HG03045 (cell line): ENCODE measurements at regions not wholly inside any gene's neighbourhood (a gene's known extent, or its start where the extent isn't known, plus 50 kb on each side); places are given as distances from the start of the nearest gene placed in this dataset.

Experiments
- ATAC-seq: cut with Tn5 transposase; IDR thresholded peaks from one replicate; pipeline ENCODE4 v1.9.1; 2021; ENCODE audit warnings: mild to moderate bottlenecking, moderate library complexity; ENCODE audit not compliant: unreplicated experiment

GRCh38 chr3:72290859-72291638, 506.1 kb upstream of the PROK2 start:
- no peak for ATAC-seq

- ATAC-seq, result no peak
These were observed 504.7 kb upstream of the PROK2 start for GRCh38 chr3:72289692-72290071.

GRCh38 chr3:72288955-72289691, 504.2 kb upstream of the PROK2 start:
- no peak for ATAC-seq

- no peak for ATAC-seq
These were observed 503.0 kb upstream of the PROK2 start for GRCh38 chr3:72287956-72288355.

GRCh38 chr3:72285502-72285901, 500.6 kb upstream of the PROK2 start:
- no peak for ATAC-seq

GRCh38 chr3:72284471-72284870, 499.5 kb upstream of the PROK2 start:
- no peak for ATAC-seq

- no peak for ATAC-seq
These were observed 498.0 kb upstream of the PROK2 start for GRCh38 chr3:72282918-72283317.

- ATAC-seq, result no peak
These were observed 496.6 kb upstream of the PROK2 start for GRCh38 chr3:72281551-72281950.

GRCh38 chr3:72280876-72281275, 495.9 kb upstream of the PROK2 start:
- no peak for ATAC-seq

- no peak for ATAC-seq
These were observed 494.7 kb upstream of the PROK2 start for GRCh38 chr3:72279631-72280041.

- ATAC-seq, result no peak
These were observed 494.2 kb upstream of the PROK2 start for GRCh38 chr3:72279068-72279604.

GRCh38 chr3:72278349-72279067, 493.6 kb upstream of the PROK2 start:
- ATAC-seq, result no peak

- ATAC-seq, result no peak
These were observed 492.8 kb upstream of the PROK2 start for GRCh38 chr3:72277710-72278109.

- ATAC-seq, result no peak
These were observed 491.9 kb upstream of the PROK2 start for GRCh38 chr3:72276806-72277205.

- no peak for ATAC-seq
These were observed 490.4 kb upstream of the PROK2 start for GRCh38 chr3:72275331-72275751.

GRCh38 chr3:72274493-72275330, 489.8 kb upstream of the PROK2 start:
- no peak for ATAC-seq

GRCh38 chr3:72273615-72274014, 488.7 kb upstream of the PROK2 start:
- ATAC-seq, result no peak

- no peak for ATAC-seq
These were observed 487.4 kb upstream of the PROK2 start for GRCh38 chr3:72272356-72272755.

GRCh38 chr3:72271923-72272322, 487.0 kb upstream of the PROK2 start:
- no peak for ATAC-seq

GRCh38 chr3:72271216-72271615, 486.3 kb upstream of the PROK2 start:
- no peak for ATAC-seq

- no peak for ATAC-seq
These were observed 485.8 kb upstream of the PROK2 start for GRCh38 chr3:72270730-72271129.
